Gastroesophageal sphincter (tissue), 4 donors: ENCODE measurements at regions not wholly inside any gene's neighbourhood (a gene's known extent, or its start where the extent isn't known, plus 50 kb on each side); places are given as distances from the start of the nearest gene placed in this dataset.

Experiments used
- ATAC-seq: fragments of 150-250 bp; one replicate; pipeline ENCODE4 v1.9.1; 2016; ENCODE audit warnings: mild to moderate bottlenecking, moderate library complexity
- H3K27ac ChIP-seq, 4 donors: fragments of 200-600 bp; sonication (generic) in 3 of 4; 1 replicate in 3 of 4; 2 replicates in 1 of 4; pipeline ENCODE4 v1.5.1; 2016 to 2019
- H3K27me3 ChIP-seq: fragments of 200-600 bp; sonication (generic); one replicate; pipeline ENCODE4 v1.5.1; 2019
- H3K36me3 ChIP-seq, 2 donors: fragments of 200-600 bp; sonication (generic); one replicate each; pipeline ENCODE4 v1.5.1; 2019; ENCODE audit warnings: control low read depth in 1 of 2
- H3K4me1 ChIP-seq, 3 donors: fragments of 200-600 bp; sonication (generic); 1 replicate in 2 of 3; 2 replicates in 1 of 3; pipeline ENCODE4 v1.5.1; 2016 to 2019; ENCODE audit warnings: control low read depth in 2 of 3
- H3K4me3 ChIP-seq, 2 donors: fragments of 200-600 bp; sonication (generic); one replicate each; pipeline ENCODE4 v1.5.1; 2019; ENCODE audit warnings: mild to moderate bottlenecking in 1 of 2, moderate library complexity in 1 of 2
- H3K9me3 ChIP-seq, 3 donors: fragments of 200-600 bp; sonication (generic); one replicate each; pipeline ENCODE4 v1.5.1; 2017 to 2019; ENCODE audit warnings: control low read depth in 2 of 3
- CTCF ChIP-seq, 4 experiments: fragments of 200-600 bp in 2 of 4; fragments of 450-650 bp in 2 of 4; sonication (generic) in 1 of 4; IDR thresholded peaks; one replicate each; pipeline ENCODE4 v1.5.1; 2017 to 2019; ENCODE audit warnings: antibody characterized with exemption in 4 of 4, mild to moderate bottlenecking in 2 of 4, moderate library complexity in 2 of 4
- EP300 ChIP-seq: sonication (generic); formaldehyde crosslinking; IDR thresholded peaks from one replicate; pipeline ENCODE4 v1.6.1; 2017; ENCODE audit warnings: antibody characterized with exemption, mild to moderate bottlenecking
- POLR2A ChIP-seq, 2 donors: fragments of 450-650 bp; IDR thresholded peaks; one replicate each; pipeline ENCODE4 v1.6.1; 2017; ENCODE audit warnings: antibody characterized with exemption in 2 of 2, mild to moderate bottlenecking in 2 of 2, moderate library complexity in 1 of 2
- POLR2AphosphoS5 ChIP-seq: sonication (generic); formaldehyde crosslinking; IDR thresholded peaks from one replicate; pipeline ENCODE4 v1.6.1; 2017; ENCODE audit warnings: antibody characterized with exemption
- whole genome bisulfite sequencing, 2 donors: methylation state at CpG; one replicate each; pipeline ENCODE4 v1.1.5; 2018; ENCODE audit warnings: low coverage in 1 of 2; 5-methylcytosine and 5-hydroxymethylcytosine counted together

GRCh38 chr11:4203603-4204360, 109.2 kb downstream of the RRM1 start:
- no peaks in the 10 kb centered on the region for H3K9me3 ChIP-seq
- H3K36me3 ChIP-seq = no peaks in the 10 kb centered on the region
- WGBS, 2 donors = 69 to 87% methylated on average over 7 to 9 of the region's 9 CpGs
- H3K27ac ChIP-seq = no peak overlapping the region
- H3K27me3 ChIP-seq = peaks cover 5% of the 10 kb centered on the region
- H3K4me3 ChIP-seq = no peak overlapping the region
- ATAC-seq = no peak
- no peaks in the 10 kb centered on the region for H3K4me1 ChIP-seq
- TF ChIP-seq EP300 (no peak), POLR2A (IDR thresholded peaks at IDR 0.05) (no peak)

- H3K27me3 ChIP-seq = peaks cover 5% of the 10 kb centered on the region
- no peak for ATAC-seq
- no peaks in the 10 kb centered on the region for H3K4me1 ChIP-seq
- no peak overlapping the region for H3K27ac ChIP-seq
- no peaks in the 10 kb centered on the region for H3K36me3 ChIP-seq
- H3K4me3 ChIP-seq = no peak overlapping the region
- no peaks in the 10 kb centered on the region for H3K9me3 ChIP-seq
- TF ChIP-seq CTCF (IDR thresholded peaks at IDR 0.05) (no peak), POLR2AphosphoS5 (no peak), EP300 (no peak), POLR2A (IDR thresholded peaks at IDR 0.05) (no peak)
These were observed 108.2 kb downstream of the RRM1 start for GRCh38 chr11:4202749-4203148.

- ATAC-seq = no peak
- Histone ChIP-seq H3K4me1 (no peaks in the 10 kb centered on the region), H3K9me3 (no peaks in the 10 kb centered on the region), H3K27me3 (no peaks in the 10 kb centered on the region), H3K27ac (no peak overlapping the region), H3K4me3 (no peak overlapping the region), H3K36me3 (no peaks in the 10 kb centered on the region)
- WGBS, 2 donors = 82% methylated on average over 2 of the region's 2 CpGs
- TF ChIP-seq POLR2AphosphoS5 = no peak
- no peak for TF ChIP-seq POLR2A (IDR thresholded peaks at IDR 0.05)
These were observed 102.5 kb downstream of the RRM1 start for GRCh38 chr11:4197112-4197511.

- Histone ChIP-seq H3K36me3 (no peaks in the 10 kb centered on the region), H3K27me3 (no peaks in the 10 kb centered on the region), H3K4me3 (no peak overlapping the region), H3K9me3 (no peaks in the 10 kb centered on the region), H3K4me1 (peaks cover 0 to 8% (median 0%) of the 10 kb centered on the region in 3 donors), H3K27ac (no peak overlapping the region)
- WGBS, 2 donors = 33 to 41% methylated on average over 2 of the region's 2 CpGs
- ATAC-seq = no peak
- TF ChIP-seq POLR2A (IDR thresholded peaks at IDR 0.05) = no peak
These were observed 101.3 kb downstream of the RRM1 start for GRCh38 chr11:4195909-4196308.

- WGBS, 2 donors = 91 to 100% methylated on average over 1 of the region's 1 CpG
- no peak overlapping the region for H3K4me3 ChIP-seq
- H3K9me3 ChIP-seq = no peaks in the 10 kb centered on the region
- TF ChIP-seq CTCF (IDR thresholded peaks at IDR 0.05) = no peak
- no peak for TF ChIP-seq POLR2A (IDR thresholded peaks at IDR 0.05)
- TF ChIP-seq EP300 = no peak
- no peak for TF ChIP-seq POLR2AphosphoS5
- no peaks in the 10 kb centered on the region for H3K36me3 ChIP-seq
- no peak for ATAC-seq
- peaks cover 0 to 18% (median 0%) of the 10 kb centered on the region in 3 donors for H3K4me1 ChIP-seq
- no peak overlapping the region for H3K27ac ChIP-seq
- H3K27me3 ChIP-seq = no peaks in the 10 kb centered on the region
These were observed 100.3 kb downstream of the RRM1 start for GRCh38 chr11:4194889-4195288.

GRCh38 chr11:4191031-4191571, 96.5 kb downstream of the RRM1 start:
- H3K9me3 ChIP-seq = no peaks in the 10 kb centered on the region
- H3K4me1 ChIP-seq = peaks cover 0 to 40% (median 0%) of the 10 kb centered on the region in 3 donors
- 49% methylated on average over 7 of the region's 9 CpGs; no CpG with 5 or more reads in 1 of the 2 donors for WGBS, 2 donors
- ATAC-seq = no peak
- no peak for TF ChIP-seq EP300
- peak; percentile 95 for TF ChIP-seq POLR2AphosphoS5
- H3K4me3 ChIP-seq = no peak overlapping the region
- H3K27me3 ChIP-seq = no peaks in the 10 kb centered on the region
- peak overlapping the region in 2 of 4 donors; percentile 0 to 55 for H3K27ac ChIP-seq
- no peaks in the 10 kb centered on the region for H3K36me3 ChIP-seq

- TF ChIP-seq CTCF (IDR thresholded peaks at IDR 0.05) = no peak
- no peak for TF ChIP-seq POLR2AphosphoS5
- no peak for TF ChIP-seq POLR2A (IDR thresholded peaks at IDR 0.05)
- no peak for TF ChIP-seq EP300
- Histone ChIP-seq H3K4me3 (no peak overlapping the region), H3K9me3 (no peaks in the 10 kb centered on the region), H3K27ac (peak overlapping the region in 2 of 4 donors; percentile 0 to 55), H3K27me3 (no peaks in the 10 kb centered on the region), H3K36me3 (no peaks in the 10 kb centered on the region), H3K4me1 (peaks cover 0 to 40% (median 0%) of the 10 kb centered on the region in 3 donors)
- 80% methylated on average over 1 of the region's 8 CpGs; no CpG with 5 or more reads in 1 of the 2 donors for WGBS, 2 donors
- ATAC-seq = no peak
These were observed 95.9 kb downstream of the RRM1 start for GRCh38 chr11:4190519-4190918.
